ENCODE measurements at regions not wholly inside any gene's neighbourhood (a gene's known extent, or its start where the extent isn't known, plus 50 kb on each side); places are given as distances from the start of the nearest gene placed in this dataset.

GRCh38 chr4:104907074-104907649, 239.5 kb upstream of the TET2 start:
- ChIA-PET CTCF (no interaction called here), POLR2A (no interaction called here)
- FAIRE-seq (no peak), DNase-seq (ENCODE audit: low read depth in 1 of 2, low spot score in 1 of 2) (no peak), ATAC-seq (no peak)
- 43% methylated on average over 12 of the region's 12 CpGs for WGBS (ENCODE audit: missing lambda C conversion rate)
- Histone ChIP-seq H3K4me2 (no peak overlapping the region), H3K4me1 (no peaks in the 10 kb centered on the region), H3K27ac (no peak overlapping the region), H3K4me3 (no peak overlapping the region), H3K9me3 (no peaks in the 10 kb centered on the region)
- TF ChIP-seq HES2 (IDR thresholded peaks at IDR 0.05) (no peak), FOSB (CRISPR knock-in tag; IDR thresholded peaks at IDR 0.05) (no peak), EHMT2 (IDR thresholded peaks at IDR 0.05; ENCODE audit: low read depth) (no peak), FOXS1 (CRISPR knock-in tag; IDR thresholded peaks at IDR 0.05) (no peak), RAD21 (conservative IDR thresholded peaks at IDR 0.05 in 1 of 2, IDR thresholded peaks at IDR 0.05 in 1 of 2) (no peak), CHD4 (IDR thresholded peaks at IDR 0.05; ENCODE audit: borderline replicate concordance) (no peak), JUNB (IDR thresholded peaks at IDR 0.05) (no peak), NPAS2 (CRISPR knock-in tag; IDR thresholded peaks at IDR 0.05; ENCODE audit: borderline replicate concordance) (no peak), CEBPB (IDR thresholded peaks at IDR 0.05) (no peak), KDM5A (IDR thresholded peaks at IDR 0.05) (no peak)

GRCh38 chr4:104907991-104908390, 238.7 kb upstream of the TET2 start:
- no peak for DNase-seq (ENCODE audit: low read depth in 1 of 2, low spot score in 1 of 2)
- FAIRE-seq, result no peak
- POLR2A ChIA-PET, result no interaction called here

More at GRCh38 chr4:104907991-104908390, 238.7 kb upstream of the TET2 start:
- H3K27ac ChIP-seq, result no peak overlapping the region
- H3K9me3 ChIP-seq, result no peaks in the 10 kb centered on the region
- no peak for ATAC-seq
- H3K4me1 ChIP-seq, result no peaks in the 10 kb centered on the region
- CTCF ChIA-PET, result no interaction called here
- no peak for TF ChIP-seq PBX3 (IDR thresholded peaks at IDR 0.05)
- TF ChIP-seq BHLHE40 (IDR thresholded peaks at IDR 0.05; ENCODE audit: low read depth, low read length), result no peak
- no peak for TF ChIP-seq HDAC2 (IDR thresholded peaks at IDR 0.05)
- TF ChIP-seq ESRRA (IDR thresholded peaks at IDR 0.05; ENCODE audit: borderline replicate concordance, low read length), result no peak
- no peak for TF ChIP-seq ZC3H11A (IDR thresholded peaks at IDR 0.05)
- no peak for TF ChIP-seq CBX8 (IDR thresholded peaks at IDR 0.05)
- no peak for TF ChIP-seq HES2 (IDR thresholded peaks at IDR 0.05)
- TF ChIP-seq FOXS1 (CRISPR knock-in tag; IDR thresholded peaks at IDR 0.05), result no peak
- TF ChIP-seq CHD4 (IDR thresholded peaks at IDR 0.05; ENCODE audit: borderline replicate concordance), result no peak
- no peak for TF ChIP-seq RNF2 (IDR thresholded peaks at IDR 0.05; ENCODE audit: borderline replicate concordance, low read depth)
- no peak for TF ChIP-seq NPAS2 (CRISPR knock-in tag; IDR thresholded peaks at IDR 0.05; ENCODE audit: borderline replicate concordance)
- TF ChIP-seq HMGXB4 (CRISPR knock-in tag; IDR thresholded peaks at IDR 0.05; ENCODE audit: borderline replicate concordance), result no peak
- TF ChIP-seq KDM5A (IDR thresholded peaks at IDR 0.05), result no peak
- TF ChIP-seq BCL3 (IDR thresholded peaks at IDR 0.05), result no peak
- no peak for TF ChIP-seq EHF (CRISPR knock-in tag; IDR thresholded peaks at IDR 0.05)
- TF ChIP-seq ZFP36 (IDR thresholded peaks at IDR 0.05; ENCODE audit: borderline replicate concordance, partially characterized antibody), result no peak
- no peak for TF ChIP-seq ELK1 (IDR thresholded peaks at IDR 0.05; ENCODE audit: low read depth, low read length)
- TF ChIP-seq CEBPB (IDR thresholded peaks at IDR 0.05), result no peak
- TF ChIP-seq SREBF2 (IDR thresholded peaks at IDR 0.05), result no peak
- 6% methylated on average over 1 of the region's 1 CpG for WGBS (ENCODE audit: missing lambda C conversion rate)
- H3K4me3 ChIP-seq, result no peak overlapping the region
- H3K4me2 ChIP-seq, result no peak overlapping the region

All from A549 (cell line).